ENCODE measurements at regions not wholly inside any gene's neighbourhood (a gene's known extent, or its start where the extent isn't known, plus 50 kb on each side); places are given as distances from the start of the nearest gene placed in this dataset.

DNA sequence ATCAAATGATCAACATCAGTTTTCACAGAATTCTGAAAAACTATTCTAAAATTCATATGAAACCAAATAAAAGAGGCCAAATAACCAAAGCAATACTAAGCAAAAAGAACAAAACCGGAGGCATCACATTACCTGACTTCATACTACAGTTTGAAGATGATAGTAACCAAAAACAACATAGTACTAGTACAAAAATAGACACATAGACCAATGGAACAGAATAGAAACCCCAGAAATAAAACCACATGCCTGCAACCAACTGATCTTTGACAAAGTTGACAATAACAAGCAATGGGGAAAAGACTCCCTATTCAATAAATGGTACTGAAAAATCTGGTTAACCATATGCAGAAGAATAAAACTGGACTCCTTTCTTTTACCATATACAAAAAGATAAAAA lies 75.7 kb upstream of the FXR1 start:
- TF ChIP-seq CTCF (IDR thresholded peaks at IDR 0.05) (no peak), POLR2A (IDR thresholded peaks at IDR 0.05) (no peak), POLR2AphosphoS5 (IDR thresholded peaks at IDR 0.05) (no peak)
